GM12892 (cell line): ENCODE measurements at regions not wholly inside any gene's neighbourhood (a gene's known extent, or its start where the extent isn't known, plus 50 kb on each side); places are given as distances from the start of the nearest gene placed in this dataset.

ENCODE experiments used
- POLR2A ChIP-seq: IDR thresholded peaks from 2 replicates; pipeline ENCODE4 v1.6.1; 2011; ENCODE audit warnings: low read depth, low read length, control low read depth
- POLR2AphosphoS5 ChIP-seq: IDR thresholded peaks from 2 replicates; pipeline ENCODE4 v1.6.1; 2011; ENCODE audit warnings: low read depth, low read length, control low read depth

GRCh38 chr1:194818674-194819073 lies 1632.3 kb upstream of the B3GALT2 start:
- TF ChIP-seq POLR2A (no peak), POLR2AphosphoS5 (no peak)
